ENCODE measurements at regions not wholly inside any gene's neighbourhood (a gene's known extent, or its start where the extent isn't known, plus 50 kb on each side); places are given as distances from the start of the nearest gene placed in this dataset.

DNA sequence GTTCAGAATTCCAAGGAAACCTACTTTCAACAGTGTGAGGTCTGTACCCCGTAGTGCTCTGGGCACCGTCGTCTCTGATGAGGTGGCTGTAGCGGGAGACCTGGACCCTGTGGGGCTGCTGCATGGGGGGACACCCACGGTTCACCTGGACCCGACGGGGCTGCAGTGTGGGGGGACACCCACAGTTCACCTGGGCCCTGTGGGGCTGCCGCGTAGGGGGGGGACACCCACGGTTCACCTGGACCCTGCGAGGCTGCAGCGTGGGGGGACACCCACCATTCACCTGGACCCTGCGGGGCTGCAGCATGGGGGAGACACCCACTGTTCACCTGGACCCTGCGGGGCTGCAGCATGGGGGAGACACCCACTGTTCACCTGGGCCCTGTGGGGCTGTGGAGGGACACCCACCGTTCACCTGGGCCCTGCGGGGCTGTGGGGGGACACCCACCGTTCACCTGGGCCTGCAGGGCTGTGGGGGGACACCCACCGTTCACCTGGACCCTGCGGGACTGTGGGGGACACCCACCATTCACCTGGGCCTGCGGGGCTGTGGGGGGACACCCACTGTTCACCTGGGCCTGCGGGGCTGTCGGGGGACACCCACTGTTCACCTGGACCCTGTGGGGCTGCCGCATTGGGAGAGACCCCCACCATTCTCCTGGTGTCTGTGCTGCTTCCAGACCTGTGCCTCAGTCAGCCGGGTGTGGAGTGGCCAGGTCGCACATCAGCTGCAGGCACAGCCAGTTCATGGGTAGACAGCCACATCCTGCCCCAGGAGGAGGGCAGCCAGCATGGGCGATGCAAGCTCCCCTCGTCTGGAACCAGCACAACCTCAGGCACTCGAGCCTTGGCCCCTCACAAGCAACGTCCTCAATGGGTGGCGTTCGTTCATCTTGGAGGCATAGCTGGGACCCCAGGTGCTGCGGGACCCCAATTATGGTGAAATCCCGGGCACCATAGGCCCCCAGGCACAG, 114.5 kb downstream of the TMEM18 start:
- ChIA-PET CTCF (no interaction called here), POLR2A (no interaction called here)
- Histone ChIP-seq H3K27me3 (replicated peaks in 1 of 2; ENCODE audit: control insufficient read depth in 2 of 2, extremely low read depth in 1 of 2, insufficient read depth in 2 of 2, low read length in 1 of 2) (peaks cover 0 to 38% of the 10 kb centered on the region in 2 experiments), H3K4me3 (ENCODE audit: control insufficient read depth in 1 of 2, extremely low read depth in 1 of 2, low read length in 1 of 2) (no peak overlapping the region), H3K9me3 (no peaks in the 10 kb centered on the region), H3K4me1 (ENCODE audit: control insufficient read depth in 1 of 2, extremely low read depth in 1 of 2, insufficient read depth in 2 of 2, low read length in 2 of 2) (no peaks in the 10 kb centered on the region), H3K36me3 (ENCODE audit: control insufficient read depth in 2 of 2, extremely low read depth in 1 of 2, insufficient read depth in 1 of 2, low read length in 1 of 2) (no peaks in the 10 kb centered on the region), H3K27ac (ENCODE audit: low read length) (no peak overlapping the region)
- H3K4me1 Mint-ChIP-seq: no peaks in the 10 kb centered on the region
- DNase-seq (no peak), ATAC-seq (replicated peaks in 1 of 4) (no peak)
- H3K36me3 Mint-ChIP-seq: no peaks in the 10 kb centered on the region
- WGBS (ENCODE audit: insufficient coverage): 81% methylated on average over 31 of the region's 33 CpGs
- H3K27ac Mint-ChIP-seq: no peak overlapping the region
- no peak overlapping the region for H3K4me3 Mint-ChIP-seq
- H3K27me3 Mint-ChIP-seq: peaks cover 12 to 44% of the 10 kb centered on the region in 2 donors
- no peaks in the 10 kb centered on the region for H3K9me3 Mint-ChIP-seq

DNA sequence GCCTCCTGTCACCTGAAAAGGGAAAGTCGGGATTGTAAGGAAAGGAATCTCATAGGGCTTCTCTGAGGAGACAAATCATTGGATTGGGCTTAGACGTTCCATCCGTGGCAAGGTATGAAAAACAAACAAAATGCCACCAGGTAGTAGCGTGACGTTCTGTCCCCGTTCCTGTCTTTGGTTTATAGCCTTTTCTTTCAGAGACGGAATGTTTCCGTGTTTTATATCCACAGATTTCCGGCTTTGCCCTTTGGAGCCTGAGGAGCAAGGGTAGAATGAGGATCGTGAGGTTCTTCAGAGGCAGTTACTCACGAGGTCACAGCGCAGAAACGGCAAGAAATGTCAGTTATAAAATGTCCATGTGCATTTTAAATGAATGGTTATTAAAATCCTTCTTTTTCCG, 118.3 kb downstream of the TMEM18 start:
- Histone ChIP-seq H3K36me3 (ENCODE audit: control insufficient read depth in 2 of 2, extremely low read depth in 1 of 2, insufficient read depth in 1 of 2, low read length in 1 of 2) (no peaks in the 10 kb centered on the region), H3K27ac (ENCODE audit: low read length) (no peak overlapping the region), H3K4me3 (ENCODE audit: control insufficient read depth in 1 of 2, extremely low read depth in 1 of 2, low read length in 1 of 2) (no peak overlapping the region), H3K27me3 (replicated peaks in 1 of 2; ENCODE audit: control insufficient read depth in 2 of 2, extremely low read depth in 1 of 2, insufficient read depth in 2 of 2, low read length in 1 of 2) (peaks cover 0 to 36% of the 10 kb centered on the region in 2 experiments), H3K4me1 (ENCODE audit: control insufficient read depth in 1 of 2, extremely low read depth in 1 of 2, insufficient read depth in 2 of 2, low read length in 2 of 2) (no peaks in the 10 kb centered on the region), H3K9me3 (no peaks in the 10 kb centered on the region)
- DNase-seq (no peak), ATAC-seq (replicated peaks in 1 of 4) (no peak)
- no peaks in the 10 kb centered on the region for H3K9me3 Mint-ChIP-seq
- no peaks in the 10 kb centered on the region for H3K36me3 Mint-ChIP-seq
- no peaks in the 10 kb centered on the region for H3K4me1 Mint-ChIP-seq
- POLR2A ChIA-PET: no interaction called here
- CTCF ChIA-PET: no interaction called here
- H3K4me3 Mint-ChIP-seq: no peak overlapping the region
- H3K27me3 Mint-ChIP-seq: peaks cover 11 to 29% of the 10 kb centered on the region in 2 donors
- H3K27ac Mint-ChIP-seq: no peak overlapping the region
- WGBS (ENCODE audit: insufficient coverage): 74% methylated on average over 12 of the region's 14 CpGs

DNA sequence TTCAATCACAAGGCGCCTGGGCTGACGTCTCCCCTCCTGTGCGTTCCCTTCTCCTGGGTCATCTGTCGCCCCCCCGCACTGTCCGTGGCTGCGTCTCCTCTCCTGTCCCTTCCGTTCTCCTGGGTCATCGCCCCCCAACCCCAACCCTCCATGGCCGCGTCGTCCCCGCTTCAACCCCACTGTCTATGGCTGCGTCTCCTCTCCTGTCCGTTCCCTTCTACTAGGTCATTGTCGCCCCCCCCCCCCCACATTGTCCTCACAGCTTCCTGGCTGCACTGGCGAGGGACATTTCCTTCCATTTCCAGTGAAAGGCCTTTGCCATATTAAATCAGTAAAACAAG, 118.9 kb downstream of the TMEM18 start:
- DNase-seq: no peak
- H3K4me3 ChIP-seq (ENCODE audit: control insufficient read depth in 1 of 2, extremely low read depth in 1 of 2, low read length in 1 of 2): no peak overlapping the region
- Mint-ChIP-seq H3K9me3 (no peaks in the 10 kb centered on the region), H3K4me3 (peak overlapping the region in 2 of 3 donors; percentile 34 to 47), H3K36me3 (no peaks in the 10 kb centered on the region), H3K27ac (no peak overlapping the region), H3K27me3 (peaks cover 12 to 26% of the 10 kb centered on the region in 2 donors), H3K4me1 (peaks cover 0 to under 1% (median under 1%) of the 10 kb centered on the region in 3 donors)
- ATAC-seq (replicated peaks in 1 of 4): no peak
- no peaks in the 10 kb centered on the region for H3K36me3 ChIP-seq (ENCODE audit: control insufficient read depth in 2 of 2, extremely low read depth in 1 of 2, insufficient read depth in 1 of 2, low read length in 1 of 2)
- H3K27me3 ChIP-seq (replicated peaks in 1 of 2; ENCODE audit: control insufficient read depth in 2 of 2, extremely low read depth in 1 of 2, insufficient read depth in 2 of 2, low read length in 1 of 2): peaks cover 0 to 36% of the 10 kb centered on the region in 2 experiments
- CTCF ChIA-PET: no interaction called here
- no peak overlapping the region for H3K27ac ChIP-seq (ENCODE audit: low read length)
- POLR2A ChIA-PET: no interaction called here
- H3K4me1 ChIP-seq (ENCODE audit: control insufficient read depth in 1 of 2, extremely low read depth in 1 of 2, insufficient read depth in 2 of 2, low read length in 2 of 2): no peaks in the 10 kb centered on the region
- 80% methylated on average over 16 of the region's 17 CpGs for WGBS (ENCODE audit: insufficient coverage)
- H3K9me3 ChIP-seq: no peaks in the 10 kb centered on the region

DNA sequence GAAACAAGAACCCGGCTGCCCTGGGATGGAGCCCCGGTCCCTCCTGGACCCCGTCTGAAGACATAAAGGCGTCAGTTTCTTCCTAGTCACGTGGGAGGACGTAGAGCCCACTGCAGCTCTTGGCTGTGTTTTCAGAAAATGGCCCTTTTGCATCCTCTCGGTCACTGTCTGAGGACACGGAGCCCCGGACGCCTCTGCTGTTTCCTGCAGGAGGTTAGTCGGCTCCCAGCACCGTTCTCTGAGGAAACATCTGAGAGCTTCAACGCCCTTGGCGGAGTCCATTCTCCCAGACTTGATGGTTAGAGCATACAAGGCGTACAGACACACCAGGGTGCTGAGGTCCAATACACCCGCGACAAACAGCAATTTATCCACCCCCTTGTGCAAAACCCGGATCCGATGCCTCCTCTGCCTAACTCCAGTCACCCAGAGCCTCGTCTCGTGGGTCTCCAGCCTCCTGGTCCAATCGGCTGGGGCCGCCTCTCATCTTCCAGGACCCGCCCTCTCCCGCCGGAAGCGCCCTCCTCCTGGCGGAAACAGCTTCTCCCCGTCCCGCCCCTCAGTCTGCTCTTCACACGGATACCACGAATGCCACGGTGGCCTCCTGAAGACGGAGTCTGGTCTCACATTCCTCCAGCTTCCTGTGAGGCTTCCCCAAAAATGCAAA, 119.4 kb downstream of the TMEM18 start:
- Mint-ChIP-seq H3K27me3 (peaks cover 16 to 28% of the 10 kb centered on the region in 2 donors), H3K4me1 (peaks cover 0 to 5% (median 2%) of the 10 kb centered on the region in 3 donors), H3K9me3 (no peaks in the 10 kb centered on the region), H3K36me3 (no peaks in the 10 kb centered on the region), H3K27ac (no peak overlapping the region), H3K4me3 (peak overlapping the region in 2 of 3 donors; percentile 34 to 47)
- Histone ChIP-seq H3K27ac (ENCODE audit: low read length) (no peak overlapping the region), H3K9me3 (no peaks in the 10 kb centered on the region), H3K4me1 (ENCODE audit: control insufficient read depth in 1 of 2, extremely low read depth in 1 of 2, insufficient read depth in 2 of 2, low read length in 2 of 2) (no peaks in the 10 kb centered on the region), H3K4me3 (ENCODE audit: control insufficient read depth in 1 of 2, extremely low read depth in 1 of 2, low read length in 1 of 2) (no peak overlapping the region), H3K27me3 (replicated peaks in 1 of 2; ENCODE audit: control insufficient read depth in 2 of 2, extremely low read depth in 1 of 2, insufficient read depth in 2 of 2, low read length in 1 of 2) (peaks cover 0 to 37% of the 10 kb centered on the region in 2 experiments), H3K36me3 (ENCODE audit: control insufficient read depth in 2 of 2, extremely low read depth in 1 of 2, insufficient read depth in 1 of 2, low read length in 1 of 2) (no peaks in the 10 kb centered on the region)
- WGBS (ENCODE audit: insufficient coverage): 81% methylated on average over 31 of the region's 34 CpGs
- POLR2A ChIA-PET: no interaction called here
- peak in 1 of 35 experiments; percentile 14 for DNase-seq
- CTCF ChIA-PET: no interaction called here
- no peak for ATAC-seq (replicated peaks in 1 of 4)

DNA sequence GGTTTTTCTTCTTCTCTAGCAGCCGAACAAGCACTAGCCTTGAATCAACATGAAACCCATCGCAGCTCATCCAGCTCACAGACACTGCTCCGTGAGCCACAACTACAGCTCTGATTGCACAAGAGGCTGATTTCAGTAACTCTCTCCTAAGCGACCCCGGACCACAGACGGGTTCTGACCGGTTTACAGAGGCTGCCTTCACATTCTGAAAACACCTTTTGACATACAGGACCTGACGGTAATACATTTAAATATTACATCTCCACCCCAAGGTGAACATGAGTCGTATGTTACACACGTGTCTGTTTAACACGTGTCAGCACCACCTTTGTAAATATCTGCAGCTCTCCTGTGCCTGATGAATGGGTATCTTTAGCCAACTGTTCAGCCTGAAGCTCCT, 120.7 kb downstream of the TMEM18 start:
- Mint-ChIP-seq H3K27me3 (peaks cover 18 to 29% of the 10 kb centered on the region in 2 donors), H3K27ac (no peak overlapping the region), H3K4me3 (no peak overlapping the region), H3K36me3 (no peaks in the 10 kb centered on the region), H3K4me1 (peaks cover 0 to 6% (median 2%) of the 10 kb centered on the region in 3 donors), H3K9me3 (no peaks in the 10 kb centered on the region)
- Histone ChIP-seq H3K9me3 (no peaks in the 10 kb centered on the region), H3K27ac (ENCODE audit: low read length) (no peak overlapping the region), H3K4me1 (ENCODE audit: control insufficient read depth in 1 of 2, extremely low read depth in 1 of 2, insufficient read depth in 2 of 2, low read length in 2 of 2) (no peaks in the 10 kb centered on the region), H3K4me3 (ENCODE audit: control insufficient read depth in 1 of 2, extremely low read depth in 1 of 2, low read length in 1 of 2) (no peak overlapping the region), H3K36me3 (ENCODE audit: control insufficient read depth in 2 of 2, extremely low read depth in 1 of 2, insufficient read depth in 1 of 2, low read length in 1 of 2) (no peaks in the 10 kb centered on the region), H3K27me3 (replicated peaks in 1 of 2; ENCODE audit: control insufficient read depth in 2 of 2, extremely low read depth in 1 of 2, insufficient read depth in 2 of 2, low read length in 1 of 2) (peaks cover 0 to 36% of the 10 kb centered on the region in 2 experiments)
- DNase-seq (no peak), ATAC-seq (replicated peaks in 1 of 4) (no peak)
- POLR2A ChIA-PET: no interaction called here
- CTCF ChIA-PET: no interaction called here
- 84% methylated on average over 11 of the region's 11 CpGs for WGBS (ENCODE audit: insufficient coverage)

DNA sequence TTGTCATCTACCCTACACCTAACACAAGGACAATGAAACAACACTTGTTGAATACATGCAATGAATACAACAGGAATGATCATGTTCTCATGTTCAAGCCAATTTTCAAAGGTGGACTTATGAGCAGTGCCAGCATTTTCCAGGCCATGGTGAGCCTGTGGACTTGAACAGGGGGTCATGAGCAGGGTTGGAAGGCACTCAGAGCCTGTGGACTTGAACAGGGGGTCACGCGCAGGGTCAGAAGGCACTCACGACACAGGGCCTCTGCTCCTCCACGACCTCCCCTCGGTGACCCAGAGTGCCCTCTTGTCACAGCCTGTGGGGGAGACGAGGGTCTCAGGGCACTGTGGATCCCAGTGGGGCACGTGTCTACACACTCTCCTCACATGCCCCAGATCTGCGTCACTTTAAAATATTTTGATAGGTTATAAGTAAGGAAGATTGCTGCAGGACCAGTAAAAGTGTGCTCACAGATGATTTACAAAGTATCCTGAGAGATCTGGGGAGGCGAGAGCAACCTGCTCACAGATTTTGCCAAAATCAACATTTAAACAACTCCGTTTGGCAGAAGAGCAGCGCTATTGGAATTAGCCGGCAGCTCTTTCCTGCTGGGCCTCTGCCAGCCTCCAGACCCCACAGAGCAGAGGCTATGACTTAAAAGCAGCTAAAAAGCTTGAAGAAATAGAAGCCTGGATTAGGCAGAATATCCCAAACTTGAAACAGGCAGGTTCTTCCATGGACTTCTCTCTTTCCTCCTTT, 121.9 kb downstream of the TMEM18 start:
- no peaks in the 10 kb centered on the region for H3K36me3 Mint-ChIP-seq
- H3K4me1 ChIP-seq (ENCODE audit: control insufficient read depth in 1 of 2, extremely low read depth in 1 of 2, insufficient read depth in 2 of 2, low read length in 2 of 2): no peaks in the 10 kb centered on the region
- H3K27ac ChIP-seq (ENCODE audit: low read length): no peak overlapping the region
- peaks cover 0 to 44% of the 10 kb centered on the region in 2 experiments for H3K27me3 ChIP-seq (replicated peaks in 1 of 2; ENCODE audit: control insufficient read depth in 2 of 2, extremely low read depth in 1 of 2, insufficient read depth in 2 of 2, low read length in 1 of 2)
- ATAC-seq (replicated peaks in 1 of 4) (no peak), DNase-seq (no peak)
- no peaks in the 10 kb centered on the region for H3K9me3 Mint-ChIP-seq
- H3K27ac Mint-ChIP-seq: no peak overlapping the region
- CTCF ChIA-PET: interaction anchor here in 1 of 2 donors (0.6 kb wide), 1 partner anchor 258 kb away, joined by 7 read pairs; no protein-coding TSS in a partner anchor
- WGBS (ENCODE audit: insufficient coverage): 97% methylated on average over 6 of the region's 12 CpGs
- no peaks in the 10 kb centered on the region for H3K36me3 ChIP-seq (ENCODE audit: control insufficient read depth in 2 of 2, extremely low read depth in 1 of 2, insufficient read depth in 1 of 2, low read length in 1 of 2)
- H3K4me1 Mint-ChIP-seq: peaks cover 0 to 6% (median 2%) of the 10 kb centered on the region in 3 donors
- H3K9me3 ChIP-seq: no peaks in the 10 kb centered on the region
- POLR2A ChIA-PET: no interaction called here
- H3K27me3 Mint-ChIP-seq: peaks cover 21 to 27% of the 10 kb centered on the region in 2 donors
- H3K4me3 ChIP-seq (ENCODE audit: control insufficient read depth in 1 of 2, extremely low read depth in 1 of 2, low read length in 1 of 2): no peak overlapping the region
- no peak overlapping the region for H3K4me3 Mint-ChIP-seq

Data from T-cell (primary cell).